Renal pelvis (tissue), 1 donor: ENCODE measurements at regions not wholly inside any gene's neighbourhood (a gene's known extent, or its start where the extent isn't known, plus 50 kb on each side); places are given as distances from the start of the nearest gene placed in this dataset.
A peak's percentile ranks its signal among the peaks of the same experiment; 100 is the strongest.

Experiments
- DNase-seq: peaks from one replicate; pipeline ENCODE4 v3.0.0-alpha.2; 2013

- DNase-seq = no peak
Measured at GRCh38 chr12:67370979-67371378, 101.8 kb downstream of the CAND1 start.

DNA sequence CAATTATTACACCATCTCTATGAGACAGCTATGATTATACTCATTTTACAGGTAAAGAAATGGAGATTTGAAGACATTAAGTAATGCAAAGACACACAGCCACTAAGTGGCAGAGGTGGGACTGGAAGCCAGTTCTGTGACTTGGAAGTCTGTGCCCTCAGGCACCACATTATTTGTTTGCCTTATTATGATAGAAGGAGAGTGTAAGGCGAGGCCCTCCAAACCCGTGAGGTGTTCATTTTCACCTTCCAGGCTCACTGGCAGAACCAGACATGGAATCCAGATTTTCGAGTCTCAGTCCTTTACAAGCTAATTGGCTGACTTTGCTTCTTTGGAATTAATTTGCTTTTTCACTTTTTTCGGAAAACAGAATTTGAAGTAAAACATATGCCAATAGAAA is 107.9 kb downstream of the CAND1 start:
- no peak for DNase-seq

- DNase-seq = no peak
Measured at GRCh38 chr12:67377541-67377940, 108.4 kb downstream of the CAND1 start.

GRCh38 chr12:67382241-67382871 is 113.2 kb downstream of the CAND1 start:
- no peak for DNase-seq

DNA sequence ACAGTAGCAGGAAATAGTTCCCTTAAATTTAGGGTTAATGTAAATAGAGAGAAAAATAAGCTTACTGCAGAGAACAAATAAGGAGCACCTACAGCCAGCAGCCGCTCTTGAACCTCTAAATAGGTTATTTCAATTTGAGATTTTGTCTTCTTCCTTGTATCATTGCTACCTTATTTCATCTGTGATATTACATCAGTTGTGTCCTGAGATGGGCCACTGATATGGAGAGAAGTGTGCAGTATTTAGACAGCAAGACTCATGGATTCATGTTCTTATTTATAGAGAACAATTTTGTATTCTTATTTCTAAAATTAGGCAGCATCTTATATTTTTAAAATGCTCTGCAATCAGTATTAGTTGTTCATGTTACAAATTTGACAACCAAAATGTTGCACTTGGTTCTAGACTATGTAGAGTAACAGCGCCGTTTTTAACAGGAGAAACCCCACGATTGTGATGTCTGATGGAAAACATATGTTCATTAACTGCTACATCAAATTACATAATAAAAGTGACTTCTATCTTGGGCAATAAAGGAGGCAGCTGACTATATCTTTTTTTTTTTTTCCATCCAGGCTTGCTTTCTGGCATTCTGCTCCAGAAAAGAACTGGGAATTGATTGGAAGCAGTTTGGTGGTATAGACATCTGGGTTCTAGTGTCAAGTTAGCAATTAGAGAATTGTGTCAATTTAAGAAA is 117.9 kb downstream of the CAND1 start:
- no peak for DNase-seq

DNA sequence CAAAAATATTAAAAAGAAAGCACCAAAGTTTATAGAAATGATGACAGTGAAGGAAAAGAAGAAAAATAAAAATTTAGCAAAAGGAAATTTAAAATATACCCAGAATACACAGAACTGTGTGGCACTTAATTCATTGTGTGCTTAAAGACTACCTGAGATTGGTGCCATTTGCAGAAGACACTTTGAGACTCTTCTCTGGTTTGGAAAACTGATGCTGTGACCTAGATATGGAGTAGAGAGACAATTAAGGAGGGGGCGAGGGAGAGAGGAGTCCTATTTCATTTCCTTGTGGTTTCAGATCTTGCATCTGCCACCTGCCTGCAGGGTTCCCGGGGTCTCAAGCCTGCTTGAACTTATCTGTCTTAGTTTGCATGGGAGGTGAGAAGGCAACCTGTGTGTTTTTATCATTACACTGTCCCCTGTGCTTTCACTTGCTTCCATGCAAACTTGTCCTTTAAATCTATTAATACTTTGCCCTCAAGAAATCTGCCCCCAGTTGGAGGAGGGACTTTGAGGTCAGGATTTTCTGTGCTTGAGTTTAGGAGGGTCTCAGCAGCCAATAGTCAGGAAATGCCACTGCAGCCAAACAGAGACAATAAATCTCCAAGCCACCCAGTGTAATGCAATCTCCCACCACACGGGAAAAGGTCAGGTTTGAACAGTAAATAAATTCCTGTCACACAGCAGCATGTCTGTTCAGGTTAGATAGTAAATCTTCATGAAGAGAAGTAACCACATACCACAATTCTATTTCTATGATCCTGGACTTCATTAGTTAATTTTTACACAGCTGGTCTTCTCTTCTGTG is 119.4 kb downstream of the CAND1 start:
- peak; percentile 51 for DNase-seq

- DNase-seq = no peak
Measured at GRCh38 chr12:67390273-67390672, 121.1 kb downstream of the CAND1 start.

DNA sequence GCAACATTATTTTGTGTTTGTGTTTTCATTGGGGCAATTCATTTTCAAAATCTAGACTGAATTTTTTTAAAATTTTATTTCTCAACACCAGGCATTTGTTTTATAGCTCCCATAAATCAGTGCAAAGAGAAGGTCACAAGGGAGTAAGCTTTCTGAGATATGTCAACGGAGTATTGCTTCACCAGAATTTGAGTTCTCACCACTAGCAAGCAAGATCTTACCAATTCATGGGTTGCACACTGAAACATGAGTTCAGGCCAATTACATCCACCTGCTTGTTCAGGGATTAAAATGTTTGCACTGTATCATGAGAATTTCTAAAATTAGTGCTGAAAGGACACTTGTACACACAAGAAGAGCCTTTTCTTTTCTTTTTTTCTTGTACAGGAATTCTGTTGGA is 121.9 kb downstream of the CAND1 start:
- DNase-seq = no peak

GRCh38 chr12:67391656-67392055 is 122.5 kb downstream of the CAND1 start:
- DNase-seq = no peak

DNA sequence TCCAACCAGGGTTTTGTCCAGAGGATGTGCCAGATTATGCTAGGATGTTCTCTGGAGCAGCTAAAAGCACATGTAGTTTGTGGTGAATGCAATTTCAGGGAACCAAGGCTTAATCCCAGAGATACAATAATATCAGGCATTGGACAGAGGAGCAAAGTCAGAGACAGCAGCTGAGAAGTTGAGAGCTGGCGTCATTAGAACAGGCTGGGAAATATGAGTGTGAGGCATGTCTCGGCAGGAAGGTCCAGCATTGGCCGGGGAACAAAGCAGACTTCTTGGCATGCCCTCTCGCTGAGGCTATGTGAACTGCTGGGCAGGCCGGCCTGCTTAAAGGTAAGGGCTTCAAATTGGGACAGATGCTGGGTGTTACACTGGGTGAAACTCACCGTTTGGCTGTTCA is 125.4 kb downstream of the CAND1 start:
- DNase-seq = no peak

DNA sequence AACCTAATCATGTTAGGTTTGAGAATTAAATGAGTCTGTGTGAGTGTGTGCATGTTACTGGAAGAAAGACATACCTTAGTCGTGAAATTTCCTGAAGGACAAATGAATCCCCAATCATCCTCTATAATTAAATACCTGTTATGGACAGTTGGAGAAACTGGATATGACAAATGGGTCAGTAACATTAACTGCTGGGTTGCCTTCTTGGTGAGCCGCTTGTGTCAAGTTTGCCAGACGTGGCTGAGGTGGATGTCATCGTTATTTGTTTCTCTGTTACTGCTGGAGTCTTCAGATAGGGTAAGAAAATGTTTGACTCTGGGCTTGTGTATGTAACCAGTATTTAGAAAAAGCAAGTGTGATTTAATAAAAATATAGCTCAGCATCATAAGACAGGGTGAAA is 131.6 kb downstream of the CAND1 start:
- DNase-seq = no peak

- no peak for DNase-seq
Measured at GRCh38 chr12:67410246-67410645, 141.1 kb downstream of the CAND1 start.

DNA sequence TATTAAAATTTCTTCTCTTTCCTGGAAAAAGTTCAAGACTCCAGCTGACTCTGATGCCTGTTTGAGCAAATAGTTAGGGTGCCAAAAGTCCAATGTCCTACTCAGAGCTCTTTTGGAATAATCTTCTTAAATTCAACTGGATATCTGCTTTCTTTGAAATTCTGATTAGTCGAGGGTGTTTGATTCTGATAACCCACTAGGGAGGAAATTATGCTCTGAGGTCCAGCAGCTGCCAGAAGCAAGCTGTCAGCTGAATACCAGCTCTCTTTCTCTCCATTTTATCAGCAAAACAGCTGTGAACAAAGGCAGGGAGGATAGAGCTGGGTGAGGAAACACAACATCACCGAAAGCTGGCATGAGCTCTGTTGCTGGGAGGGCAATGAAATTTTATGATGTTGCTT is 141.5 kb downstream of the CAND1 start:
- DNase-seq = no peak

GRCh38 chr12:67411562-67411961 is 142.4 kb downstream of the CAND1 start:
- DNase-seq = no peak

- DNase-seq = no peak
Measured at GRCh38 chr12:67413577-67413976, 144.4 kb downstream of the CAND1 start.

DNA sequence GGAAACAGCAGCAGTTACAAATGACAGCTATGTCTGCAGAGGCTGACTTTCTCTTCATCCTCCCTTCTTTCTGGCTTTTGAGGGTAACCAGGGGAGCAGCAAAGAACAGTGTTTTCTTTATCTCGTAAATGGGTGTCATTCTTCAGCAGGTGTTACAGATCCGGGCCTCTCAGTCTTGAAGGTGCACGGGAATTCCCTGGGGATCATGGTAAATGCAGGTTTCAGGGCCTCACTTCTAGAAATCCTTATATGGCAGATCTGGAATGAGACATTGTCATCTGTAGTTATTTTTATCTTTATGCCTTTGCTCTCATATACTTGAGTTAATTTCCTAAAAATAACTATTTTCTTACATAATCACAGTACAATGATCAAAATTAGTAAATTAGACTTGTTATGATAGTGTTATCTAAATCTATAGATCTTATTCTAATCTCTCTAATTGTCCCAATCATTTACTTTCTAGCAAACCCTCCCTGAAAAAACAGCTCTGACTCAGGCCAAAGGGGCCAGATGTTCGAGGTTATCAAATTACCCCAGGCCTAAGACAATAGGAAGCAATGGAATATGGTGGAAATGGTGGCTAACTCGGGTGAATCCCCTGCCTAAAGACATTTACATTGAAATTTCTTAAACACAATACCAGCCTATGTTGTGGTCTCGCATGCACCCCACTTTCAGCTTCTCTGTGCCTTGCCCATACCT is 145.0 kb downstream of the CAND1 start:
- DNase-seq = no peak

DNA sequence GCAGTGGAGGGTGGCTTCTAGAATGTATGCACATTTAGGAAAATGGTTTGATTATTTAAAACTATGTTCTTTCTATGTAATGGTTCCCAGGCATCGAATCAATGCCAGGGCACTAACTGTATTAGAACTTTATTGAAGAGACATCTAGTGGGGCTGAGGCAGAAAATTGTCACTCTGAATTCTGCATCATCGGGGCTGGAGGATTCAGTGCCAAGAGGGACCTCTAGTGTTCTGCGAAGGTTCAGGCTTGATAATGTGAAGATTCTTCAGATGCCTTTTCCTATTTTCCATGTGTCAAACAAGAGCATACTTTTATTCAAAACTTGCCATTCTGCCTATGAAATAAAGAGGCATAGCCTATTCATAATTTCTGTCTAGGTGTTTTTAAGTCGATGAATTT is 146.3 kb downstream of the CAND1 start:
- DNase-seq = no peak

DNA sequence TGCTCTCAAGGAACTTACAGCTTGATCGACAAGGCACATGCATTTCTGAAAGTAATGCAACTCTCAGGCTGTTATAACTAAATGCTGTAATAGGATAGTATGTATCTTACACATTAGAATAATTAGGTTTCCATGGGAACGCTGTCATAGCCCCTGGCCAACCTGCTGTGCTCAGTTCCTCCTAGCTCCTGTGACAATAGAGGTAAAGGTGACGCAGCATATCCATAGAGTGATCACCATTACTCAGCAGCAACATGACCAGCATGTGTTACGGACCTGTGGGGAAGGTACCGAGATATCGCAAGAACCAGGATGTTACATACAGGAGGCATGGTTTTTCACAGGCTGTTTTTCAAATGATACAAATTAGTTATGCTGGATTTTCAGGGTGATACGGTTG is 150.7 kb downstream of the CAND1 start:
- DNase-seq = no peak

GRCh38 chr12:67420506-67420905 is 151.3 kb downstream of the CAND1 start:
- no peak for DNase-seq

DNA sequence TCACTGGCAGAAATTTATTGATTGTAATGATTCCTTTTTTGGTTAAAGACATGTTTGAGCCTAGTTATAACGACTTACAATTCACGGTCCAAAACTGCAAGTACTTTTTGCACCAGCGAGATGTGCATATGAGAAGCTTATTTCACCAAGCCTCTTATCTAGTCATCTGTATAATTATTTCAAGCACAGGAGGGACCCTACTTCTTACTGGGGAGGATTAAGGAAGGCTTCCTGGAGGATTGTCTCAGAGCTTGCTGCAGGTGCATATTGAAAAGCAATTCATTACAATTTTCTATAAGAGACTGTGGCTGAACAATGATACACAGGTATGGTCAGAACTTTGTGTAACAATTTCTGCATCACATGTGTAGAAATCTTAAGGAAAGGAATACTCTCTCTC is 152.9 kb downstream of the CAND1 start:
- no peak for DNase-seq

DNA sequence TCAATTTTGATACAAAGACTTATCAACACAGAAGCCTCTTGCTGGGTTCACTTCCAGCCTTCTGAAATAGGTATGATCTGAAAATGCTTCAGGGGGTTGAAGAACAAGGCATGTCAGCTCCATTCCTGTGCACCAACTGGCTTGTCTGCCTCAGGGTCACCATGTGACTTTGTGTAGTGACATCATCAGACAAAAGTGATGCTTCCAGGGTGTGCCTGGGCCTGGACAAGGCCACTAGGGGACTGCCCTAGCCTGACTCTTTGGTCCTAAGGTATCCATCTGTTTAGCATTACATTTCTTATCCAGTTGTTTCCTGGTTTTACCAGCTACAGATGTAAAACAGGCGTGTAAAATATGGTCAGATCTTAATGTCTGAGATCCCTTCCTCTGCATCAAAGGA is 155.6 kb downstream of the CAND1 start:
- DNase-seq = no peak

- DNase-seq = no peak
Measured at GRCh38 chr12:67425394-67425793, 156.2 kb downstream of the CAND1 start.

- DNase-seq = peak; percentile 75
Measured at GRCh38 chr12:67426067-67426466, 156.9 kb downstream of the CAND1 start.
